SK-N-SH treated with all-trans-retinoic acid at 6 μM for 48 hours (cell line): ENCODE measurements at regions not wholly inside any gene's neighbourhood (a gene's known extent, or its start where the extent isn't known, plus 50 kb on each side); places are given as distances from the start of the nearest gene placed in this dataset.

Experiments used
- ATAC-seq: fragments of 200-7000 bp; cut with Tn5 transposase; 3 replicates; pipeline ENCODE4 v1.9.1; 2020; ENCODE audit warnings: mild to moderate bottlenecking, moderate library complexity
- ARNTL ChIP-seq: fragments of 450-650 bp; formaldehyde crosslinking; IDR thresholded peaks from 2 replicates; pipeline ENCODE4 v1.5.0; 2020; ENCODE audit warnings: low read depth, mild to moderate bottlenecking, moderate library complexity, borderline replicate concordance
- BACH2 ChIP-seq: fragments of 250-450 bp; sonication (Bioruptor Pico); IDR thresholded peaks from 2 replicates; pipeline ENCODE4 v1.9.0; 2021; ENCODE audit warnings: mild to moderate bottlenecking, borderline replicate concordance
- CREB5 ChIP-seq: fragments of 250-450 bp; sonication (Bioruptor Pico); IDR thresholded peaks from 2 replicates; pipeline ENCODE4 v1.5.1; 2020; ENCODE audit warnings: low read depth, mild to moderate bottlenecking, moderate library complexity
- CSDC2 ChIP-seq: fragments of 250-450 bp; sonication (Bioruptor Pico); IDR thresholded peaks from 2 replicates; pipeline ENCODE4 v1.5.0; 2020; ENCODE audit warnings: mild to moderate bottlenecking, moderate library complexity
- CSRNP3 ChIP-seq: fragments of 250-450 bp; sonication (Bioruptor Pico); IDR thresholded peaks from 2 replicates; pipeline ENCODE4 v1.5.1; 2021; ENCODE audit warnings: mild to moderate bottlenecking, moderate library complexity
- ESRRG ChIP-seq: fragments of 250-450 bp; sonication (Bioruptor Pico); IDR thresholded peaks from 2 replicates; pipeline ENCODE4 v1.6.1; 2021; ENCODE audit warnings: mild to moderate bottlenecking
- GLIS3 ChIP-seq: fragments of 250-450 bp; sonication (Bioruptor Pico); IDR thresholded peaks from 2 replicates; pipeline ENCODE4 v1.5.0; 2020; ENCODE audit warnings: mild to moderate bottlenecking, moderate library complexity
- OSR1 ChIP-seq: fragments of 250-450 bp; sonication (Bioruptor Pico); IDR thresholded peaks from 2 replicates; pipeline ENCODE4 v1.8.0; 2022; ENCODE audit warnings: moderate library complexity, mild to moderate bottlenecking, inconsistent platforms
- POU6F1 ChIP-seq: fragments of 250-450 bp; sonication (Bioruptor Pico); IDR thresholded peaks from 2 replicates; pipeline ENCODE4 v1.8.0; 2021; ENCODE audit warnings: low read depth, mild to moderate bottlenecking, moderate library complexity, borderline replicate concordance
- PPARA ChIP-seq: fragments of 250-450 bp; sonication (Bioruptor Pico); IDR thresholded peaks from 2 replicates; pipeline ENCODE4 v1.5.0; 2020; ENCODE audit warnings: mild to moderate bottlenecking, borderline replicate concordance
- SNAI2 ChIP-seq: fragments of 250-450 bp; sonication (Bioruptor Pico); IDR thresholded peaks from 2 replicates; pipeline ENCODE4 v1.5.0; 2020; ENCODE audit warnings: mild to moderate bottlenecking, moderate library complexity
- TOX ChIP-seq: fragments of 250-450 bp; sonication (Bioruptor Pico); IDR thresholded peaks from 2 replicates; pipeline ENCODE4 v1.8.0; 2021; ENCODE audit warnings: mild to moderate bottlenecking, moderate library complexity, borderline replicate concordance
- TSHZ2 ChIP-seq: fragments of 250-450 bp; sonication (Bioruptor Pico); IDR thresholded peaks from 2 replicates; pipeline ENCODE4 v1.5.0; 2020; ENCODE audit warnings: mild to moderate bottlenecking, moderate library complexity
- ZC3H10 ChIP-seq: fragments of 250-450 bp; sonication (Bioruptor Pico); IDR thresholded peaks from 2 replicates; pipeline ENCODE4 v1.5.1; 2021; ENCODE audit warnings: mild to moderate bottlenecking, moderate library complexity
- ZFP3 ChIP-seq: fragments of 250-450 bp; sonication (Bioruptor Pico); IDR thresholded peaks from 2 replicates; pipeline ENCODE4 v1.5.0; 2020; ENCODE audit warnings: mild to moderate bottlenecking, moderate library complexity
- ZFP30 ChIP-seq: fragments of 450-650 bp; formaldehyde crosslinking; IDR thresholded peaks from 2 replicates; pipeline ENCODE4 v1.5.0; 2022; ENCODE audit warnings: mild to moderate bottlenecking, moderate library complexity
- ZNF70 ChIP-seq: fragments of 450-650 bp; formaldehyde crosslinking; IDR thresholded peaks from 2 replicates; pipeline ENCODE4 v1.5.0; 2020; ENCODE audit warnings: mild to moderate bottlenecking, moderate library complexity

GRCh38 chr2:7670905-7671641 is 753.9 kb downstream of the RNF144A start:
- no peak for TF ChIP-seq ZFP3
- TF ChIP-seq SNAI2, result no peak
- no peak for TF ChIP-seq CSRNP3 (CRISPR knock-in tag)
- no peak for TF ChIP-seq POU6F1 (CRISPR knock-in tag)
- no peak for TF ChIP-seq PPARA
- TF ChIP-seq TSHZ2, result no peak
- TF ChIP-seq OSR1 (CRISPR knock-in tag), result no peak
- no peak for ATAC-seq

GRCh38 chr2:7672027-7672684 is 754.9 kb downstream of the RNF144A start:
- TF ChIP-seq ESRRG (no peak), ARNTL (CRISPR knock-in tag) (no peak)
- TF ChIP-seq, all 23 proteins: peak for 0
- no peak for ATAC-seq

GRCh38 chr2:7672685-7673071 is 755.5 kb downstream of the RNF144A start:
- TF ChIP-seq CSDC2 (CRISPR knock-in tag) (no peak), OSR1 (CRISPR knock-in tag) (no peak), ARNTL (CRISPR knock-in tag) (no peak), ZNF70 (CRISPR knock-in tag) (no peak)
- no peak for ATAC-seq

GRCh38 chr2:7673101-7673500 is 755.9 kb downstream of the RNF144A start:
- TF ChIP-seq OSR1 (CRISPR knock-in tag) (no peak), ZFP30 (CRISPR knock-in tag) (no peak), BACH2 (no peak), CREB5 (CRISPR knock-in tag) (no peak), ESRRG (no peak), TOX (CRISPR knock-in tag) (no peak), ZNF70 (CRISPR knock-in tag) (no peak), ZC3H10 (CRISPR knock-in tag) (no peak), TSHZ2 (no peak), ARNTL (CRISPR knock-in tag) (no peak), CSDC2 (CRISPR knock-in tag) (no peak), GLIS3 (no peak)
- TF ChIP-seq, all 23 proteins: peak for 0
- ATAC-seq, result no peak
